ENCODE measurements at regions not wholly inside any gene's neighbourhood (a gene's known extent, or its start where the extent isn't known, plus 50 kb on each side); places are given as distances from the start of the nearest gene placed in this dataset.

GRCh38 chr14:25134184-25134583, 84.2 kb upstream of the STXBP6 start:
- DNase-seq: no peak

GRCh38 chr14:25132732-25133422, 82.9 kb upstream of the STXBP6 start:
- peak; percentile 13 for DNase-seq

- no peak for DNase-seq
Measured at GRCh38 chr14:25132094-25132493, 82.1 kb upstream of the STXBP6 start.

GRCh38 chr14:25122843-25123242, 72.9 kb upstream of the STXBP6 start:
- no peak for DNase-seq

- no peak for DNase-seq
Measured at GRCh38 chr14:25122211-25122610, 72.3 kb upstream of the STXBP6 start.

- no peak for DNase-seq
Measured at GRCh38 chr14:25121337-25122129, 71.6 kb upstream of the STXBP6 start.

- DNase-seq: no peak
Measured at GRCh38 chr14:25120261-25120660, 70.3 kb upstream of the STXBP6 start.

- DNase-seq: no peak
Measured at GRCh38 chr14:25118671-25119070, 68.7 kb upstream of the STXBP6 start.

- DNase-seq: no peak
Measured at GRCh38 chr14:25117342-25117741, 67.4 kb upstream of the STXBP6 start.

GRCh38 chr14:25116607-25117006, 66.7 kb upstream of the STXBP6 start:
- DNase-seq: no peak

- no peak for DNase-seq
Measured at GRCh38 chr14:25113394-25113793, 63.4 kb upstream of the STXBP6 start.

- DNase-seq: no peak
Measured at GRCh38 chr14:25111061-25111601, 61.2 kb upstream of the STXBP6 start.

- no peak for DNase-seq
Measured at GRCh38 chr14:25110106-25110505, 60.2 kb upstream of the STXBP6 start.

- DNase-seq: no peak
Measured at GRCh38 chr14:25108959-25109358, 59.0 kb upstream of the STXBP6 start.

- no peak for DNase-seq
Measured at GRCh38 chr14:25108291-25108690, 58.3 kb upstream of the STXBP6 start.

- DNase-seq: no peak
Measured at GRCh38 chr14:25103820-25104219, 53.9 kb upstream of the STXBP6 start.

GRCh38 chr14:25103271-25103670, 53.3 kb upstream of the STXBP6 start:
- DNase-seq: no peak

- no peak for DNase-seq
Measured at GRCh38 chr14:25102788-25103187, 52.8 kb upstream of the STXBP6 start.

GRCh38 chr14:25101276-25101675, 51.3 kb upstream of the STXBP6 start:
- DNase-seq: no peak
